OCI-LY7 (cell line): ENCODE measurements at regions not wholly inside any gene's neighbourhood (a gene's known extent, or its start where the extent isn't known, plus 50 kb on each side); places are given as distances from the start of the nearest gene placed in this dataset.

Experiments used
- BruUV-seq: library from RNA; stranded (reverse); fragments of 400-500 nt; replicated peaks from 2 replicates; lab custom pipeline; 2021; lab: Mats Ljungman, UMichigan
- CTCF ChIA-PET: fragments of 300-600 bp; sonication (Branson Sonifier 250); formaldehyde crosslinking; loops from one replicate; lab custom pipeline; 2022; ENCODE audit warnings: antibody characterized with exemption; ENCODE audit not compliant: unreplicated experiment; lab: Charles Lee
- POLR2A ChIA-PET: fragments of 300-600 bp; sonication (Branson Sonifier 250); formaldehyde crosslinking; loops from one replicate; lab custom pipeline; 2022; ENCODE audit warnings: antibody characterized with exemption; lab: Charles Lee
- DNase-seq: peaks from one replicate; pipeline ENCODE4 v3.0.0-alpha.2; 2015; ENCODE audit warnings: low spot score
- H2AFZ ChIP-seq: fragments of 200-600 bp; sonication (generic), shearing (Covaris generic); 2 replicates; pipeline ENCODE4 v1.6.1; 2014; ENCODE audit warnings: mild to moderate bottlenecking, antibody characterized with exemption, low read length, moderate library complexity
- H3K27ac ChIP-seq: fragments of 200-600 bp; sonication (generic); 2 replicates; pipeline ENCODE4 v1.5.1; 2014; ENCODE audit warnings: mixed run types, low read depth, mild to moderate bottlenecking, moderate library complexity, low read length, inconsistent platforms; ENCODE audit not compliant: poor library complexity, severe bottlenecking
- H3K36me3 ChIP-seq: fragments of 200-600 bp; sonication (generic); 2 replicates; pipeline ENCODE4 v1.6.1; 2014; ENCODE audit warnings: mild to moderate bottlenecking, antibody characterized with exemption, low read length, moderate library complexity, mixed read lengths; ENCODE audit not compliant: insufficient read depth
- H3K4me1 ChIP-seq: fragments of 200-600 bp; sonication (generic); 2 replicates; pipeline ENCODE4 v1.5.1; 2014; ENCODE audit warnings: mild to moderate bottlenecking, low read length; ENCODE audit not compliant: insufficient read depth, poor library complexity, severe bottlenecking
- H3K4me2 ChIP-seq: fragments of 200-600 bp; sonication (generic); 2 replicates; pipeline ENCODE4 v1.6.1; 2014; ENCODE audit warnings: mild to moderate bottlenecking, low read length
- H3K4me3 ChIP-seq: fragments of 200-600 bp; sonication (generic); 2 replicates; pipeline ENCODE4 v1.5.1; 2014; ENCODE audit warnings: mild to moderate bottlenecking, low read depth, low read length; ENCODE audit not compliant: poor library complexity, severe bottlenecking
- H3K79me2 ChIP-seq: fragments of 200-600 bp; sonication (generic); 2 replicates; pipeline ENCODE4 v1.6.1; 2016; ENCODE audit warnings: low read depth, mild to moderate bottlenecking, low read length, moderate library complexity, mixed read lengths; ENCODE audit not compliant: insufficient read depth
- H3K9me2 ChIP-seq: fragments of 200-600 bp; sonication (generic); 2 replicates; pipeline ENCODE4 v1.6.1; 2016; ENCODE audit warnings: mild to moderate bottlenecking, low read length, mixed read lengths; ENCODE audit not compliant: insufficient read depth
- H3K9me3 ChIP-seq: fragments of 200-600 bp; sonication (generic); 2 replicates; pipeline ENCODE4 v1.6.1; 2014; ENCODE audit warnings: mild to moderate bottlenecking, mixed run types, low read length, mixed read lengths
- H4K20me1 ChIP-seq: fragments of 200-600 bp; sonication (generic); 2 replicates; pipeline ENCODE4 v1.6.1; 2014; ENCODE audit warnings: mild to moderate bottlenecking, antibody characterized with exemption, low read length, moderate library complexity, mixed read lengths; ENCODE audit not compliant: insufficient read depth
- EZH2phosphoT487 ChIP-seq: fragments of 200-600 bp; sonication (generic); IDR thresholded peaks from 2 replicates; pipeline ENCODE4 v1.6.1; 2018; ENCODE audit warnings: low read depth, borderline replicate concordance, mild to moderate bottlenecking, mixed run types, antibody characterized with exemption, low read length, moderate library complexity, mixed read lengths
- intact Hi-C: fragments of 100-400 bp; cut with micrococcal nuclease; formaldehyde crosslinking; loops from one replicate; pipeline ENCODE4 v1.10.0; 2022; ENCODE audit not compliant: unreplicated experiment
- TF ChIP-seq, protein P1 (sequence below): fragments of 200-600 bp; sonication (generic); conservative IDR thresholded peaks from 2 replicates; pipeline ENCODE4 v1.5.1; 2014; ENCODE audit warnings: mild to moderate bottlenecking, antibody characterized with exemption, low read length, moderate library complexity, mixed read lengths

- ChIA-PET POLR2A (no interaction called here), CTCF (no interaction called here)
- intact Hi-C loops = no loop called here
- TF ChIP-seq, protein P1, sequence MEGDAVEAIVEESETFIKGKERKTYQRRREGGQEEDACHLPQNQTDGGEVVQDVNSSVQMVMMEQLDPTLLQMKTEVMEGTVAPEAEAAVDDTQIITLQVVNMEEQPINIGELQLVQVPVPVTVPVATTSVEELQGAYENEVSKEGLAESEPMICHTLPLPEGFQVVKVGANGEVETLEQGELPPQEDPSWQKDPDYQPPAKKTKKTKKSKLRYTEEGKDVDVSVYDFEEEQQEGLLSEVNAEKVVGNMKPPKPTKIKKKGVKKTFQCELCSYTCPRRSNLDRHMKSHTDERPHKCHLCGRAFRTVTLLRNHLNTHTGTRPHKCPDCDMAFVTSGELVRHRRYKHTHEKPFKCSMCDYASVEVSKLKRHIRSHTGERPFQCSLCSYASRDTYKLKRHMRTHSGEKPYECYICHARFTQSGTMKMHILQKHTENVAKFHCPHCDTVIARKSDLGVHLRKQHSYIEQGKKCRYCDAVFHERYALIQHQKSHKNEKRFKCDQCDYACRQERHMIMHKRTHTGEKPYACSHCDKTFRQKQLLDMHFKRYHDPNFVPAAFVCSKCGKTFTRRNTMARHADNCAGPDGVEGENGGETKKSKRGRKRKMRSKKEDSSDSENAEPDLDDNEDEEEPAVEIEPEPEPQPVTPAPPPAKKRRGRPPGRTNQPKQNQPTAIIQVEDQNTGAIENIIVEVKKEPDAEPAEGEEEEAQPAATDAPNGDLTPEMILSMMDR = no peak
- no peak for TF ChIP-seq EZH2phosphoT487
- H3K4me3 ChIP-seq = no peak overlapping the region
- no peak overlapping the region for H3K27ac ChIP-seq
- H3K4me2 ChIP-seq = no peak overlapping the region
- H3K36me3 ChIP-seq = no peaks in the 10 kb centered on the region
- H4K20me1 ChIP-seq = no peaks in the 10 kb centered on the region
- no peaks in the 10 kb centered on the region for H3K9me2 ChIP-seq
- H3K9me3 ChIP-seq = no peaks in the 10 kb centered on the region
- H2AFZ ChIP-seq = no peak overlapping the region
- DNase-seq = no peak
- H3K4me1 ChIP-seq = no peaks in the 10 kb centered on the region
- H3K79me2 ChIP-seq = no peaks in the 10 kb centered on the region
- BruUV-seq = no TSS peak
Measured at GRCh38 chr9:14435871-14436270, 121.9 kb upstream of the NFIB start.

GRCh38 chr9:14434971-14435718, 121.2 kb upstream of the NFIB start:
- Histone ChIP-seq H3K4me2 (no peak overlapping the region), H3K9me3 (no peaks in the 10 kb centered on the region), H2AFZ (no peak overlapping the region), H3K9me2 (no peaks in the 10 kb centered on the region), H3K4me1 (no peaks in the 10 kb centered on the region), H4K20me1 (no peaks in the 10 kb centered on the region), H3K36me3 (no peaks in the 10 kb centered on the region), H3K27ac (no peak overlapping the region), H3K4me3 (no peak overlapping the region), H3K79me2 (no peaks in the 10 kb centered on the region)
- intact Hi-C loops = loop anchor here (1.0 kb wide), 1 partner anchor 1008 kb away; no protein-coding TSS in a partner anchor
- ChIA-PET CTCF (interaction anchor here (1.1 kb wide), 1 partner anchor 995 kb away, joined by 3 read pairs; no protein-coding TSS in a partner anchor), POLR2A (no interaction called here)
- no TSS peak for BruUV-seq
- TF ChIP-seq EZH2phosphoT487 = no peak
- TF ChIP-seq, protein P1 = no peak
- no peak for DNase-seq

DNA sequence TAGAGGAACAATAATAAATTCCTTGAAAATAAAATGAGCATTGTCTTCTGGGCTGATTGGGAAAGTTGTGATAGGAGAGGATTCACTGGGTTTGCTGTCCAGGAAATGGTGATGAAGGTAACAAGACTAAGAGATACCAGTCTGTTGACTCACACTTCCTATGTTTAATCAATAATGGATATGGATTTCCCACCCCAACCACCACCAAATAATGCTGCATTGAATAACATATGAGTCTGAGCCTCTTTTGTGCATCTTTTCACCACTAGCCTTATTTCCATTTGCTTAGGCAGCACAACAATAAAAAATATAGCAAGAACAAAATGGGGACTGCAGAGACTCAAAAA, 120.2 kb upstream of the NFIB start:
- no peak overlapping the region for H3K4me2 ChIP-seq
- no peaks in the 10 kb centered on the region for H4K20me1 ChIP-seq
- no peaks in the 10 kb centered on the region for H3K9me3 ChIP-seq
- intact Hi-C loops = loop anchor here (1.0 kb wide), 1 partner anchor 1007 kb away; no protein-coding TSS in a partner anchor
- ChIA-PET CTCF (interaction anchor here (0.8 to 1.1 kb wide), 2 partner anchors 11 to 994 kb away, joined by 3 read pairs; no protein-coding TSS in a partner anchor), POLR2A (no interaction called here)
- no peaks in the 10 kb centered on the region for H3K9me2 ChIP-seq
- no peak overlapping the region for H3K27ac ChIP-seq
- H3K4me1 ChIP-seq = no peaks in the 10 kb centered on the region
- H3K79me2 ChIP-seq = no peaks in the 10 kb centered on the region
- no peak overlapping the region for H2AFZ ChIP-seq
- H3K36me3 ChIP-seq = no peaks in the 10 kb centered on the region
- DNase-seq = no peak
- TF ChIP-seq EZH2phosphoT487 = no peak
- no peak overlapping the region for H3K4me3 ChIP-seq
- no TSS peak for BruUV-seq
